C4-2B (cell line): ENCODE measurements at regions not wholly inside any gene's neighbourhood (a gene's known extent, or its start where the extent isn't known, plus 50 kb on each side); places are given as distances from the start of the nearest gene placed in this dataset.

Experiments
- ZFX ChIP-seq: fragments of 450-650 bp; IDR thresholded peaks from 2 replicates; pipeline ENCODE4 v1.6.1; 2017
- TF ChIP-seq, protein P1 (sequence below): fragments of 450-650 bp; conservative IDR thresholded peaks from 2 replicates; pipeline ENCODE4 v1.5.1; 2017; ENCODE audit warnings: mild to moderate bottlenecking

DNA sequence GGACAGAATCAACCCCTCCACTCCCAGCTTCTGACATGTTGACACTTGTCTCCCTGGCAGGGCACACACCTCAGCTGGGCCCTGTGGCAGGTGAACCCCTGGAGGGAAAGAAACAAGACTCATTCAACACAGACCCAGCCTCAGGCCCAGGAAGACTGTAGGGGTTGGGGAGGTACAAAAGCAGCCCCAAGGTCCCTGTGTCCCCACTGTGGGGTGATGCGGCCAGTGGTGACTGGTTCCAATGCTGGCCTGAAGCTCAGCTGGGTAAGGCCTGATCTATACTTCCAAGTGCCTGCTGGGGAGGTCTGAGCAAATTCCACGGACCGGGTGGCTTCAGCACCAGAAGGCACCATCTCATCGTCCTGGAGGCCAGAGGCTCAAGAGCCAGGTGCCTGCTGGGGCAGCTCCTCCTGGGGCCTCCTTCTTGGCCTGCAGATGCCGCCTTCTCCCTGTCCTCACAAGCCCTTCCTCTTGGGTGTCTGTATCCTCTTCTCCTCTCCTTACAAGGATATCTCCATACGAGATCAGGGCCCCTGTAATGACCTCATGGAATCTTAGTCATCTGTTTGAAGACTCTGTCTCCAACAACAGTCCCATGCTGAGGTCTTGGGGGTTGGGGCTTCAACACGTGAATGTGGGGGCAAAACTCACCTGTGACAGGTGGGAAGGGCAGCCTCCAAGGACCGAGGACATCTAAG is 1492.1 kb downstream of the BRD1 start:
- TF ChIP-seq, protein P1, sequence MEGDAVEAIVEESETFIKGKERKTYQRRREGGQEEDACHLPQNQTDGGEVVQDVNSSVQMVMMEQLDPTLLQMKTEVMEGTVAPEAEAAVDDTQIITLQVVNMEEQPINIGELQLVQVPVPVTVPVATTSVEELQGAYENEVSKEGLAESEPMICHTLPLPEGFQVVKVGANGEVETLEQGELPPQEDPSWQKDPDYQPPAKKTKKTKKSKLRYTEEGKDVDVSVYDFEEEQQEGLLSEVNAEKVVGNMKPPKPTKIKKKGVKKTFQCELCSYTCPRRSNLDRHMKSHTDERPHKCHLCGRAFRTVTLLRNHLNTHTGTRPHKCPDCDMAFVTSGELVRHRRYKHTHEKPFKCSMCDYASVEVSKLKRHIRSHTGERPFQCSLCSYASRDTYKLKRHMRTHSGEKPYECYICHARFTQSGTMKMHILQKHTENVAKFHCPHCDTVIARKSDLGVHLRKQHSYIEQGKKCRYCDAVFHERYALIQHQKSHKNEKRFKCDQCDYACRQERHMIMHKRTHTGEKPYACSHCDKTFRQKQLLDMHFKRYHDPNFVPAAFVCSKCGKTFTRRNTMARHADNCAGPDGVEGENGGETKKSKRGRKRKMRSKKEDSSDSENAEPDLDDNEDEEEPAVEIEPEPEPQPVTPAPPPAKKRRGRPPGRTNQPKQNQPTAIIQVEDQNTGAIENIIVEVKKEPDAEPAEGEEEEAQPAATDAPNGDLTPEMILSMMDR = no peak
- TF ChIP-seq ZFX = no peak
